ENCODE measurements at regions not wholly inside any gene's neighbourhood (a gene's known extent, or its start where the extent isn't known, plus 50 kb on each side); places are given as distances from the start of the nearest gene placed in this dataset.
"Not testable (repeated sequence)": the region's sequence is repeated elsewhere in the genome, so short reads cannot be mapped to it uniquely, and the experiment has no call there.

- Histone ChIP-seq H3K36me3 (ENCODE audit: insufficient read depth, low read length) (no peaks in the 10 kb centered on the region), H3K4me2 (ENCODE audit: insufficient read depth, low read length) (no peak overlapping the region), H3K4me3 (ENCODE audit: insufficient read depth, low read length) (no peak overlapping the region), H3K79me2 (ENCODE audit: insufficient read depth, low read length) (no peaks in the 10 kb centered on the region), H3K27me3 (ENCODE audit: insufficient read depth, low read length) (no peaks in the 10 kb centered on the region), H4K20me1 (ENCODE audit: insufficient read depth, low read length) (no peaks in the 10 kb centered on the region), H3K9me3 (ENCODE audit: low read depth, low read length) (peaks cover 4% of the 10 kb centered on the region), H3K4me1 (ENCODE audit: insufficient read depth, low read length) (no peaks in the 10 kb centered on the region), H3K27ac (ENCODE audit: low read depth, low read length) (no peak overlapping the region), H2AFZ (ENCODE audit: low read length) (no peak overlapping the region)
- DNase-seq (ENCODE audit: insufficient read length, low spot score, missing footprints), result no peak
- no peak for TF ChIP-seq CTCF (IDR thresholded peaks at IDR 0.05; ENCODE audit: extremely low read depth, low read depth, low read length)
These were observed 469.2 kb upstream of the PCDH20 start for GRCh38 chr13:61884830-61885229.

- no peak overlapping the region for H3K4me2 ChIP-seq (ENCODE audit: insufficient read depth, low read length)
- no peaks in the 10 kb centered on the region for H4K20me1 ChIP-seq (ENCODE audit: insufficient read depth, low read length)
- no peak for TF ChIP-seq CTCF (IDR thresholded peaks at IDR 0.05; ENCODE audit: extremely low read depth, low read depth, low read length)
- peaks cover 4% of the 10 kb centered on the region for H3K9me3 ChIP-seq (ENCODE audit: low read depth, low read length)
- H3K79me2 ChIP-seq (ENCODE audit: insufficient read depth, low read length), result no peaks in the 10 kb centered on the region
- H2AFZ ChIP-seq (ENCODE audit: low read length), result no peak overlapping the region
- H3K4me1 ChIP-seq (ENCODE audit: insufficient read depth, low read length), result no peaks in the 10 kb centered on the region
- no peak overlapping the region for H3K4me3 ChIP-seq (ENCODE audit: insufficient read depth, low read length)
- DNase-seq (ENCODE audit: insufficient read length, low spot score, missing footprints), result no peak
- H3K36me3 ChIP-seq (ENCODE audit: insufficient read depth, low read length), result no peaks in the 10 kb centered on the region
- no peaks in the 10 kb centered on the region for H3K27me3 ChIP-seq (ENCODE audit: insufficient read depth, low read length)
- no peak overlapping the region for H3K27ac ChIP-seq (ENCODE audit: low read depth, low read length)
These were observed 465.1 kb upstream of the PCDH20 start for GRCh38 chr13:61880578-61881283.

- not testable (repeated sequence) for H3K4me3 ChIP-seq (ENCODE audit: insufficient read depth, low read length); H4K20me1 ChIP-seq (ENCODE audit: insufficient read depth, low read length); H2AFZ ChIP-seq (ENCODE audit: low read length); H3K27ac ChIP-seq (ENCODE audit: low read depth, low read length); DNase-seq (ENCODE audit: insufficient read length, low spot score, missing footprints); H3K4me2 ChIP-seq (ENCODE audit: insufficient read depth, low read length); H3K27me3 ChIP-seq (ENCODE audit: insufficient read depth, low read length); H3K79me2 ChIP-seq (ENCODE audit: insufficient read depth, low read length); H3K36me3 ChIP-seq (ENCODE audit: insufficient read depth, low read length); H3K9me3 ChIP-seq (ENCODE audit: low read depth, low read length); H3K4me1 ChIP-seq (ENCODE audit: insufficient read depth, low read length)
These were observed 462.9 kb upstream of the PCDH20 start for GRCh38 chr13:61878565-61878964.

- H3K4me2 ChIP-seq (ENCODE audit: insufficient read depth, low read length), result no peak overlapping the region
- no peak for DNase-seq (ENCODE audit: insufficient read length, low spot score, missing footprints)
- H3K4me3 ChIP-seq (ENCODE audit: insufficient read depth, low read length), result no peak overlapping the region
- no peak overlapping the region for H2AFZ ChIP-seq (ENCODE audit: low read length)
- H3K79me2 ChIP-seq (ENCODE audit: insufficient read depth, low read length), result no peaks in the 10 kb centered on the region
- no peak overlapping the region for H3K27ac ChIP-seq (ENCODE audit: low read depth, low read length)
- no peaks in the 10 kb centered on the region for H4K20me1 ChIP-seq (ENCODE audit: insufficient read depth, low read length)
- TF ChIP-seq CTCF (IDR thresholded peaks at IDR 0.05; ENCODE audit: extremely low read depth, low read depth, low read length), result no peak
- no peaks in the 10 kb centered on the region for H3K27me3 ChIP-seq (ENCODE audit: insufficient read depth, low read length)
- no peaks in the 10 kb centered on the region for H3K36me3 ChIP-seq (ENCODE audit: insufficient read depth, low read length)
- H3K9me3 ChIP-seq (ENCODE audit: low read depth, low read length), result no peaks in the 10 kb centered on the region
- H3K4me1 ChIP-seq (ENCODE audit: insufficient read depth, low read length), result no peaks in the 10 kb centered on the region
These were observed 459.4 kb upstream of the PCDH20 start for GRCh38 chr13:61874970-61875579.

All from osteoblast (primary cell).